AG08396 (cell line): ENCODE measurements at regions not wholly inside any gene's neighbourhood (a gene's known extent, or its start where the extent isn't known, plus 50 kb on each side); places are given as distances from the start of the nearest gene placed in this dataset.

ENCODE experiments used
- DNase-seq: peaks from one replicate; pipeline ENCODE4 v3.0.0; 2012; ENCODE audit warnings: low spot score, mixed read lengths

GRCh38 chr20:63115651-63116411 is 100.1 kb downstream of the YTHDF1 start:
- DNase-seq, result no peak

GRCh38 chr20:63114693-63115311 is 101.1 kb downstream of the YTHDF1 start:
- DNase-seq, result no peak

DNA sequence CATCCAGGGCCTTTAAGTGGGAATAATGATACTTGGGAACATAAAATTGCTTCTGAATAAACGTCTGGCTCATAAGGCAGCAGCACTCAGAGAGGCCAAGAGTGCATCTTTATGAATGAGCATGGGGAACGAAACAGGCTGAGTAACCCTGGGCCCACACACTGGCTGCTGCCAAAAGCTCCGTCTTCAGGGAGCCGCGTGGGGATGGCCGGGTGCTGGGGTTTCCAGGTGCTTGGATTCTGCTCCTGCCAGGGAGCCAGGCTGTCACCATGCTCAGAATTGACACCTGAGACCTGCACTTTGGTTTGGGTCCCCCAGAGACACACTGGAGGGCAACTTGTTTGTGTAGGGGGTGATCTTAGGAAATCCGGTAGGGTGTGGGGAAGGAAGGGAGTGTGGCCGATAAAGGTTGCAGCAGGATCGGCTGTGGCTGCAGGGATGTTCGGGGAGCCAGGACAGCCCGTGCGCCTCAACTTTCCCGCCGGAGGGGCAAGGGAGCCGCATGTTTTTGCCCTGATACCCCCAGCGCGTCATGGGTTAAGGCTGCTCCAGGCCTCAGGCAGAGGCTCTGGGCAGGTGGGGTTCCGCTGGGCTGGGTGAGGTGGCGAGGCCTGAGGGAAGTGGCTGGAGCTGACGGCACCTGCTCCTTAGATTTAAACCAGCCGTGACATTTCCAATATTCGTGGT is 101.8 kb downstream of the YTHDF1 start:
- no peak for DNase-seq

DNA sequence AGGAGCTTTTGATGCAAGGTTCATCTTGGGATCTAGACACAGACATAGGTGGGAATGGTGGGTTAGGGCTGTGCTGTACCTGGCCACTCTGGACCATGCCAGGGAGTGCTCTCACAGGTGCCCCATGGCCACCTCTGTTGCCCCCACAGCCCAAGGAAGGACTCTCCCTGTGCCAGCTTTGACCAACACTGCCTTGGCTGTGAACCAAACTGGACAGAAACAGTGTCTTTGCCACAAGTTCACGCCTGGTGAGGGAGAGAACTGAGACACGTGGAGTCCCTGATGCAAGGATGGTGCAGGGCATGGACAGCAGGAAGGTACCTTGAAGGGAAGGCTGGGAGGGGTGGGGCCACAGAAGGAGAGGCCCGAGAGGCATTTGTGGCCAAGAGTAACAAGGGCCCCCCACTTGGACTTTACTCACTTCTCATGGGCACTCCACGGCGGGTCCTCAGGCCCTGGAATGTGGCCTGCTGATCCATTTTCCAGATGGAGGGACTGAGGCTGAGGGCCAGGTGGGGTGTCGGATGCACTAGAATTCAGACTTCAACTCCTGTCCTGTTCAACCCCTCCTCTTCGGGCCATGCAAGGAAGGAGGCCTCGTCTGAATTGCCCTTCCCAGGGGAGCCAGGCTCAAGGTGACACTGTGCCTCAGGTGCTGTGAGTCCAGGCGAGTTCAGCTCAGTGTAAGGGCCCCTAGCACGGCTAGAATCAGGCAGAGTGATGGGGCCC is 103.3 kb downstream of the YTHDF1 start:
- no peak for DNase-seq

- no peak for DNase-seq
Observed at GRCh38 chr20:63108247-63108646, 101.5 kb upstream of the BHLHE23 start.

GRCh38 chr20:63107449-63108200 is 100.9 kb upstream of the BHLHE23 start:
- no peak for DNase-seq

GRCh38 chr20:63106765-63107448 is 100.1 kb upstream of the BHLHE23 start:
- DNase-seq, result no peak

GRCh38 chr20:63106108-63106764 is 99.5 kb upstream of the BHLHE23 start:
- peak; percentile 71 for DNase-seq

- no peak for DNase-seq
Observed at GRCh38 chr20:63105211-63106107, 98.7 kb upstream of the BHLHE23 start.

DNA sequence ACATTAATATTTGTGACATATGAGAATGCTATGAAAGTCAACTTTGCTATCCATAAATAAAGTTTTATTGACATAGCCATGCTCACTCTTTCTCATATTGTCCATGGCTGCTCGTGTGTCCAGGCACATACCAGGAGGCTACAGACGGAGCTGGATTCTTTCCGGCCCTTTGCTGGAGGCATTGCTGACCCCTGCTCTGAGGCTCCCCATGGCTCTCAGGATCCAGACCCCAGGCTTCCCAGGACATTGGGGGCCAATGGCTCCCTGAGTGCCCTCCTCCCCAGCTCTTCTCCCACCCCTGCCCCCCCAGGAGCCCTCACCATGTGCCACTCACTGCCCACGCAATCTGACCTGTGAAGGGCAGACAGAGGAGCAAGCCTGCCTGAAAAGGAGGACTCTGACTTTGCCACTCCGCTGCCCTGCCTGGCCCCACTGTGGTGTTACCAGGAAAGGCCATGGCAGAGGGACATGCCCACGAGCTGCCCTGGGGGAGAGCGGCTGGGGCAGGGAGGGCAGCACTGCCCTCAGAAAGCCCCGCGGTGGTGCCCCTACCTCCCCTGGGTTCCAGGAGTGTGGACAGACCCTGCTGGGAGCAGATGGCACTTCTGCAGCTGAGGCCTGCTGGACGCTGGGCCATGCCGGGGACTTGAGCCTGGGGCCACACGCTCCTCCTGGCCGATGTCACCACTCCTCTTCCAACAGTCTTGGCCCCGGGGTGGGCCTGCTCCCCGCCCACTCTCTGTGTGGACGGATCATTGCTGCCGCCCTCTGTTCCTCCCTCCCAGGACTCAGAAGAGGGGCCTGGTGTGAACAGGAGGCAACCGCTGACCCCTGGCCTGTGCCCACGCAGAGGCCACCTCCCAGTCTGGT is 97.8 kb upstream of the BHLHE23 start:
- DNase-seq, result no peak

GRCh38 chr20:63103402-63104311 is 96.9 kb upstream of the BHLHE23 start:
- DNase-seq, result no peak

GRCh38 chr20:63102721-63103375 is 96.1 kb upstream of the BHLHE23 start:
- peak; percentile 76 for DNase-seq

DNA sequence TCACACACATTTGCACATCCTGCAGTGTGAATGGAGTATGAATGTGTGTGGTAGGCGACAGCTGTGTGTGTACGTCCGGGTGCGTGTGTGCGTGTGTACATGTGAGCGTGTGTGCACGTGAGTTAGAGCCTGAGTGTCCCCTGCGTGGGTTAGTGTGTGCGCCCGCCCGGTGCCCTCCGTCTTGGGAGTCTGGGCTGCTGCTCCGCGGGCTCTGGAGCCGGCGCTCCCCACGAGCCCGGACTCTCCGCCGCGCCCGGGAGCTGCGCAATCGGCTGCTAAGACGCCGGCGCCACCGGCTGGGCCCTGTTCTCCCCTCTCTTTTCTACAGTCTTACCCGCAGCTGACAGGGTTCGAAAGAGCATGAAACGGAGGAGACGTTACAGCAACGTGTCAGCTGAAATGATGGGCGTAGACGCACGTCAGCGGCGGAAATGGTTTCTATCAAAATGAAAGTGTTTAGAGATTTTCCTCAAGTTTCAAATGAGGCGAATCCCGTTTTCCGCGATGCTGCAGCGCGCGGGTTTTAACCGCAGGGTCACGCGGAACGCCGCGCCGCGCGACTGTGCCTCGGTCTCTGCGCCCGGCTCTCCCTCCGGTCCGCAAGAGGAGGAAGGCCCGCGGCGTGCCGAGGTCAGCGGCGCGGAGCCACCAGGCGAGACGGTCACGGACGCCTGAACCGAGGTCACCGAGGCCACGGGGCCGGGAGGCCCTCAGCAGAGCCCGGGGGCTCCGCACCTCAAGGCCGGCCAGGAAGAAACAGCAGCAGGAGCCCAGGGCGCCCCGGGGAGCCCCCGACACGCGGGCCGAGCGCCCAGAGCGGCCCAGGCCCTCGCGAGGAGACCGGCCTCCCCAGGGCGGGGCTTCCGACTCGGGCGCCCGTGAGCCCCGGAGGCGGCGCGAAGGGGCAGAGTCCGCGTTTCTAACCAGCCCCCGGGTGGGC is 95.3 kb upstream of the BHLHE23 start:
- DNase-seq, result peak; percentile 75

GRCh38 chr20:63100926-63101699 is 94.3 kb upstream of the BHLHE23 start:
- DNase-seq, result no peak
